ENCODE measurements at regions not wholly inside any gene's neighbourhood (a gene's known extent, or its start where the extent isn't known, plus 50 kb on each side); places are given as distances from the start of the nearest gene placed in this dataset.
"Not testable (repeated sequence)": the region's sequence is repeated elsewhere in the genome, so short reads cannot be mapped to it uniquely, and the experiment has no call there.

- Mint-ChIP-seq H3K9me3 (ENCODE audit: low read depth) (no peaks in the 10 kb centered on the region), H3K27ac (no peak overlapping the region), H3K4me3 (no peak overlapping the region), H3K27me3 (no peaks in the 10 kb centered on the region), H3K4me1 (no peaks in the 10 kb centered on the region), H3K36me3 (no peaks in the 10 kb centered on the region)
- ATAC-seq: no peak
- CTCF ChIA-PET: no interaction called here
- DNase-seq: no peak
These were observed 548.6 kb downstream of the KIF4B start for GRCh38 chr5:155562158-155562557.

- Mint-ChIP-seq H3K4me1 (no peaks in the 10 kb centered on the region), H3K27me3 (no peaks in the 10 kb centered on the region), H3K27ac (no peak overlapping the region), H3K9me3 (ENCODE audit: low read depth) (peaks cover 5% of the 10 kb centered on the region), H3K4me3 (no peak overlapping the region), H3K36me3 (no peaks in the 10 kb centered on the region)
- ATAC-seq: no peak
- CTCF ChIA-PET: no interaction called here
- no peak for DNase-seq
These were observed 551.0 kb downstream of the KIF4B start for GRCh38 chr5:155564541-155564940.

GRCh38 chr5:155575861-155576260 lies 562.3 kb downstream of the KIF4B start:
- no peak for ATAC-seq
- Mint-ChIP-seq H3K27ac (no peak overlapping the region), H3K9me3 (ENCODE audit: low read depth) (peaks cover 3% of the 10 kb centered on the region), H3K27me3 (no peaks in the 10 kb centered on the region), H3K4me1 (no peaks in the 10 kb centered on the region), H3K36me3 (no peaks in the 10 kb centered on the region), H3K4me3 (no peak overlapping the region)
- CTCF ChIA-PET: no interaction called here
- no peak for DNase-seq

DNA sequence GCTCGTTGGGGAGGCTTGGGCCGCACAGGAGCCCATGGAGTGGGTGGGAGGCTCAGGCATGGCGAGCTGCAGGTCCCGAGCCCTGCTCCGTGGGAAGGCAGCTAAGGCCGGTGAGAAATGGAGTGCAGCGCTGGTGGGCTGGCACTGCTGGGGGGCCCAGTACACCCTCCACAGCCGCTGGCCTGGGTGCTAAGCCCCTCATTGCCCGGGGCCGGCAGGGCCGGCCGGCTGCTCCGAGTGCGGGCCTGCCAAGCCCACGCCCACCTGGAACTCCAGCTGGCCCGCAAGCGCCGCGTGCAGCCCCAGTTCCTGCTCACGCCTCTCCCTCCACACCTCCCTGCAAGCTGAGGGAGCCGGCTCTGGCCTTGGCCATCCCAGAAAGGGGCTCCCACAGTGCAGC lies 573.3 kb downstream of the KIF4B start:
- H3K36me3 Mint-ChIP-seq; H3K27me3 Mint-ChIP-seq; H3K27ac Mint-ChIP-seq; H3K9me3 Mint-ChIP-seq (ENCODE audit: low read depth); ATAC-seq; DNase-seq; H3K4me1 Mint-ChIP-seq; H3K4me3 Mint-ChIP-seq; CTCF ChIA-PET: not testable (repeated sequence)

- DNase-seq (no peak), ATAC-seq (no peak)
- no peak overlapping the region for H3K27ac Mint-ChIP-seq
- H3K9me3 Mint-ChIP-seq (ENCODE audit: low read depth): no peaks in the 10 kb centered on the region
- H3K4me1 Mint-ChIP-seq: no peaks in the 10 kb centered on the region
- no peaks in the 10 kb centered on the region for H3K27me3 Mint-ChIP-seq
- H3K4me3 Mint-ChIP-seq: no peak overlapping the region
- no peaks in the 10 kb centered on the region for H3K36me3 Mint-ChIP-seq
- CTCF ChIA-PET: no interaction called here
These were observed 573.9 kb downstream of the KIF4B start for GRCh38 chr5:155587458-155587857.

DNA sequence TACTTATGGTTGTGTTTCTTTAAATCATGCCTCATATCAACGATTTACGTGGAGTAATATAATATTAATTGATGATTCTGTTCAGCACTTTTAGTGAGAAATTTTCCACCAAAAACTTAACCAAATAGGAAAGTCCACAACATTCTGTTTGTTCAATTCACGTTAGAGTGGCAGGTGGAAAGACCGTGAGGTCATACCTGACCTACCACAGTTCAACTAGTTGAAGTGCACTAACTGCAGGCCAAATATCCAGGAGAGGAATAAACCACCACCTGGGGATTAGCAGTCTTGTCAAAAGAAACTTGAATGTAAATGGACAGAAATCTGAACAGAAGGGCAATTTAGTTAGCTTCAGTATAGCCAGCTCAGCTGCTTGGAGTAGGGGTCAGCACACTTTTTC lies 577.7 kb downstream of the KIF4B start:
- Mint-ChIP-seq H3K4me1 (no peaks in the 10 kb centered on the region), H3K27ac (no peak overlapping the region), H3K9me3 (ENCODE audit: low read depth) (no peaks in the 10 kb centered on the region), H3K36me3 (no peaks in the 10 kb centered on the region), H3K27me3 (no peaks in the 10 kb centered on the region), H3K4me3 (no peak overlapping the region)
- CTCF ChIA-PET: no interaction called here
- DNase-seq: no peak
- ATAC-seq: no peak

GRCh38 chr5:155594270-155594669 lies 580.7 kb downstream of the KIF4B start:
- DNase-seq (no peak), ATAC-seq (no peak)
- Mint-ChIP-seq H3K27me3 (no peaks in the 10 kb centered on the region), H3K36me3 (no peaks in the 10 kb centered on the region), H3K9me3 (ENCODE audit: low read depth) (no peaks in the 10 kb centered on the region), H3K4me1 (no peaks in the 10 kb centered on the region), H3K4me3 (no peak overlapping the region), H3K27ac (no peak overlapping the region)
- CTCF ChIA-PET: no interaction called here

DNA sequence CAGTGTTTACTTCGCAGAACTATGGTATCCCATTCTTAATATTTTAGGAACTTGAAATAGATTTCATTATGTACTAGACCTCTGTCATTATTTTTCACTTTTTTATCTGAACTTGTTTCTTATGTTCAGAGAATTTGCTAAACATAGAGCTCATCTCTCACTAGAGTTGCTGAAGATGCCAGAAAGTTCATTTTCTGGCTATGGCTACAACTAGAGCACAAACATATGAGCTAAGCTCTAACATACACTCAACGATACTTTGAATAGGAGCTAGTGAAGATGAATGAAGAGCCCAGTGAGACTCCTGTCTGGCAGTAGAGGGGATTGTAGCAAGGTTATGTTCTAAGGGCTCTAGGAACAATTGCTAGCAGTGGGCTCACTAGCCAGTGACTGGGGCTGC lies 582.2 kb downstream of the KIF4B start:
- no peak for ATAC-seq
- H3K36me3 Mint-ChIP-seq: no peaks in the 10 kb centered on the region
- no peak for DNase-seq
- H3K4me3 Mint-ChIP-seq: no peak overlapping the region
- CTCF ChIA-PET: no interaction called here
- no peaks in the 10 kb centered on the region for H3K4me1 Mint-ChIP-seq
- H3K27me3 Mint-ChIP-seq: no peaks in the 10 kb centered on the region
- H3K27ac Mint-ChIP-seq: no peak overlapping the region
- no peaks in the 10 kb centered on the region for H3K9me3 Mint-ChIP-seq (ENCODE audit: low read depth)

GRCh38 chr5:155598552-155598951 lies 585.0 kb downstream of the KIF4B start:
- Mint-ChIP-seq H3K36me3 (no peaks in the 10 kb centered on the region), H3K4me1 (no peaks in the 10 kb centered on the region), H3K4me3 (no peak overlapping the region), H3K27me3 (no peaks in the 10 kb centered on the region), H3K9me3 (ENCODE audit: low read depth) (no peaks in the 10 kb centered on the region), H3K27ac (no peak overlapping the region)
- DNase-seq: no peak
- no peak for ATAC-seq
- CTCF ChIA-PET: no interaction called here

- Mint-ChIP-seq H3K9me3 (ENCODE audit: low read depth) (no peaks in the 10 kb centered on the region), H3K4me3 (no peak overlapping the region), H3K4me1 (no peaks in the 10 kb centered on the region), H3K36me3 (no peaks in the 10 kb centered on the region), H3K27me3 (no peaks in the 10 kb centered on the region), H3K27ac (no peak overlapping the region)
- CTCF ChIA-PET: no interaction called here
- no peak for DNase-seq
- no peak for ATAC-seq
These were observed 592.4 kb downstream of the KIF4B start for GRCh38 chr5:155605920-155606319.

DNA sequence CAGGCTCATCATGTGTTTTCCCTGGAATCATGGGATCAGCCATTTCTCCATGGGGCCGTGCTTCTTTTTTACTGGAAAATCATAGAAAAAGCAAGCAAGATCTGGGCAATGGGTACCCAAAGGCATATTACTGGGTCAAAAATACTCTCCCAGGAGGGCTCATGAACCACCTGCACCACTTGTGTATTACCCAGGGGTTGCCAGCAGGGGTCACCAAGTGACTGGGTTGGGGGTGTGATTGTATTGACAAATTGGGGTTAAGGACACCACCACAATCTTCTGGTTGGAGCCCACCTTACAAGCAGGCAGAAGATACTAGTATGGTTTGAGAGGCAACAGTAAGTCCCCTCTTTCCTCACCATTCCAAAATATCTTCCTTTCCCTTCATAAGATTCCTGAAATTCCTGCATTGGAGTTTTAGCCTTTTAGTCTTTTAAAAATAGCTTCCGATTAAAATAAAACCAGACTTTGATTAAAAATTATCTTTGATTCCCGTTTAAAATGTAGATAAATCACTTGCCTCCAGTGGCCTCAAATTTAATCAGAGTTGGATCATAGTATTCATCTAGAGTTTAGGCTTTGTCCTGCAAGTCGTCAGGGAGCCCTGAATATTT lies 603.3 kb downstream of the KIF4B start:
- Mint-ChIP-seq H3K4me1 (no peaks in the 10 kb centered on the region), H3K36me3 (no peaks in the 10 kb centered on the region), H3K4me3 (no peak overlapping the region), H3K27me3 (peaks cover 4% of the 10 kb centered on the region), H3K9me3 (ENCODE audit: low read depth) (no peaks in the 10 kb centered on the region), H3K27ac (no peak overlapping the region)
- CTCF ChIA-PET: no interaction called here
- ATAC-seq (no peak), DNase-seq (peak; percentile 58)

DNA sequence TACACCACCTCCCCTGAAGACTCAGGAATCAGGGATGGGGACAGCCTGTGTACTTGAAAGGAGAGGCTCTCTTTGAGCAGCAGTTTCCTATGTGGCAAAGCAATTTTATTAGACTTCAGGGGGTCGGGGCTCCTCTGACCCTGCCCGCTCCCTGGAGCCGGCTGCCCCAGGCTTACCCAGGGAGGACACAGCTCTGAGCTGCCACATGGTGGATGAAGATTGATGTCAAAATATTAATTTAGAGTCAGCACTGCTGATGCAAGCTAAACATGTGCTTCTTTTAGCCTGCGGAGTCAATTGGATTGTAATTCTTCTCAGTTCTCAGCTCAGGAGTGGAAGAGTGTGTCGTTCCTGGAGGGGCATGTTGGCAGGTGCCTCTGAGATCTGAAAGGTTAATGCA lies 606.1 kb downstream of the KIF4B start:
- Mint-ChIP-seq H3K9me3 (ENCODE audit: low read depth) (no peaks in the 10 kb centered on the region), H3K27ac (no peak overlapping the region), H3K36me3 (no peaks in the 10 kb centered on the region), H3K4me1 (no peaks in the 10 kb centered on the region), H3K4me3 (no peak overlapping the region), H3K27me3 (peaks cover 4% of the 10 kb centered on the region)
- DNase-seq (no peak), ATAC-seq (no peak)
- CTCF ChIA-PET: no interaction called here

- ATAC-seq: no peak
These were observed 607.4 kb downstream of the KIF4B start for GRCh38 chr5:155620821-155621410.

DNA sequence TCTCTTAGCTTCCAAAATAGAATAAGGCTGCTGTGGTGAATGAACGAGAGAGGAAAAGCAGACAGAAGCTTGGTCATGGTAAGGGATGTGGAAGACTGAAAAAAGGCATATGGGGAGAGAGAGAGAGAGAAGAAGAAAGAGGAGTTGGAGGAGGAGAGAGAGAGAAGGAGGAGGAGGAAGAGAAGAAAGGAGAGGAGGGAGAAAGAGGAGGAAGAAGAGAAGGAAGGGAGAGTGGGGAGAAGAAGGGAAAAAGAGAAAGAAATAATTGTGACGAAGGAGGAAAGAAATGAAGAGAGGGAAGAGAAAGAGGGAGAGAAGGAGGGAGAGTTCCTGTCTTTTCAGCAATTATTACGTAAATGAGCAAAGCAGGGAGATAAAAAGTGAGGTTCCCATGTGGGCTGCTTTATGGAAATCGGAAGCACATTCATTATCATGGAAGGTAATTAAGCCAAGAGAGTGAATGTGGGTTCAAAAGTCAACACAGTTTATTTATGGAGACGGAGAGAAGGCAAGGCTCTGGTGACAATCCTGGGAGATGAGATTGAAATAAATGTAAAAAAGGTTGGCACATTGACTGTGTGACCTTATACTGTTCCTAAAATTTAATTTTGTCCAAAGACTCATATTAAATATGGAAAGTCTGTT lies 611.2 kb downstream of the KIF4B start:
- ATAC-seq: no peak
- Mint-ChIP-seq H3K27ac (no peak overlapping the region), H3K36me3 (no peaks in the 10 kb centered on the region), H3K4me1 (no peaks in the 10 kb centered on the region), H3K9me3 (ENCODE audit: low read depth) (no peaks in the 10 kb centered on the region), H3K27me3 (peaks cover 4% of the 10 kb centered on the region), H3K4me3 (no peak overlapping the region)
- DNase-seq: no peak
- CTCF ChIA-PET: no interaction called here

More at GRCh38 chr5:155620821-155621410, 607.4 kb downstream of the KIF4B start:
- no peak overlapping the region for H3K4me3 Mint-ChIP-seq
- no peaks in the 10 kb centered on the region for H3K9me3 Mint-ChIP-seq (ENCODE audit: low read depth)
- no peaks in the 10 kb centered on the region for H3K36me3 Mint-ChIP-seq
- peaks cover 4% of the 10 kb centered on the region for H3K27me3 Mint-ChIP-seq
- H3K4me1 Mint-ChIP-seq: no peaks in the 10 kb centered on the region
- CTCF ChIA-PET: no interaction called here
- H3K27ac Mint-ChIP-seq: no peak overlapping the region
- DNase-seq: no peak
